GM21528 (cell line): ENCODE measurements at regions not wholly inside any gene's neighbourhood (a gene's known extent, or its start where the extent isn't known, plus 50 kb on each side); places are given as distances from the start of the nearest gene placed in this dataset.

Experiments used
- ATAC-seq: cut with Tn5 transposase; IDR thresholded peaks from one replicate; pipeline ENCODE4 v1.9.1; 2021; ENCODE audit warnings: mild to moderate bottlenecking, moderate library complexity; ENCODE audit not compliant: unreplicated experiment, low FRiP score

DNA sequence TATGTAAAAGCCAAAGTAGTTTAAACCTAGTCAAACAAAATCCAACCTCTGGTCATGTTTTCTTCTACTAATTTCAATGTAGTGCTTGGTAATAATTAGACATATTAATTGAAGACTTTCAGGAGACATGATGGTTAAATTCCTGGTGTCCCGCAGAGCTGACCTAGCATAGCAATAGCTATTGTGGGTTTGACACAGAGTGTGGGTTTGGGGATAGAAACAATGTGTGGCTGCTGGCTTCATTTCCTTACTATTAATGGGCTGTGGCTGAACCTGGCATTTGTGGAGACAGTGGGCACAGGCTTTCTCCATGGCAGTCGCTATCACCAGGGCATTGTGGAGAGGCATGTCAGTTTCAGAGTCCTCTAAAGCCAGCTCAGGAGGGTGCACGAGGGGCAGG is 54.1 kb upstream of the GGTLC1 start:
- ATAC-seq: no peak

DNA sequence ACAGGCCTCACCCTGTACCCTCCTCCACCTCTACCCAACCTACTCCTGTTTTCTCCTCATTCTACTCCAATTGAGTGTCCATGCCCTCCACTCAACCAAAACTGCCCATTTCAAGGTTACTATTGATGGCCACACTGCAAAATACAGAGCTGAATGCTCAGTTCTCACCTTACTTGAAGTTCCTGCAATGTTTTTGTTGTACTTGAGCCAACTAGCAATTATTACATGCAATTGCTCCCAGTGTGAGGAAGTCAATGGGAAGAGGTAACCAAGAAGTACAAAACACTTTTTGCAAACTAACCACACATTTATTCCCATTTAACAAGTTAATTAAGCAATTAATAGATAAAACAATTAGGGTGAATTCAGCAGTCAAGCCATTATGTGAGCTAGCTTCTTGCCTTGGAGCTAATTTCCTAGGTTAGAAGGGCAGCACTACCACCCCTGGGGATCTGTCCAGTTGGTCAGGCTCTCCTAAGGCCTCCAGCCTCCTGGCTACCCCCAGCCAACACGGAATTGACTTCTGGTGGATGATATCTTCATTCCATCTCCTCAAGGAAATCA is 52.4 kb upstream of the GGTLC1 start:
- no peak for ATAC-seq

GRCh38 chr20:24039196-24039595 is 50.6 kb upstream of the GGTLC1 start:
- ATAC-seq: no peak
